GM06990 (cell line): ENCODE measurements at regions not wholly inside any gene's neighbourhood (a gene's known extent, or its start where the extent isn't known, plus 50 kb on each side); places are given as distances from the start of the nearest gene placed in this dataset.

ENCODE experiments used
- DNase-seq: peaks from one replicate; pipeline ENCODE4 v3.0.0-alpha.2; 2011; ENCODE audit not compliant: insufficient read length; ENCODE audit errors: extremely low read depth
- H3K27me3 ChIP-seq: replicated peaks from 2 replicates; pipeline ENCODE4 v1.6.0; 2011; ENCODE audit warnings: low read length; ENCODE audit not compliant: control insufficient read depth, insufficient read depth
- H3K36me3 ChIP-seq: 2 replicates; pipeline ENCODE4 v1.5.1; 2011; ENCODE audit warnings: low read length; ENCODE audit not compliant: control insufficient read depth, insufficient read depth
- H3K4me3 ChIP-seq: replicated peaks from 2 replicates; pipeline ENCODE4 v1.5.1; 2011; ENCODE audit warnings: low read depth, mild to moderate bottlenecking, control low read depth, low read length
- CTCF ChIP-seq: IDR thresholded peaks from 2 replicates; pipeline ENCODE4 v1.5.1; 2011; ENCODE audit warnings: low read length, control low read depth, mild to moderate bottlenecking, inconsistent platforms; ENCODE audit not compliant: insufficient read depth, poor library complexity, severe bottlenecking

- Histone ChIP-seq H3K27me3 (no peaks in the 10 kb centered on the region), H3K4me3 (no peak overlapping the region), H3K36me3 (no peaks in the 10 kb centered on the region)
- no peak for DNase-seq
- TF ChIP-seq CTCF = no peak
Measured at GRCh38 chr7:124514471-124514870, 251.1 kb downstream of the GPR37 start.

- H3K27me3 ChIP-seq = no peaks in the 10 kb centered on the region
- no peak for DNase-seq
- H3K36me3 ChIP-seq = no peaks in the 10 kb centered on the region
- H3K4me3 ChIP-seq = no peak overlapping the region
- TF ChIP-seq CTCF = no peak
Measured at GRCh38 chr7:124497176-124497575, 268.4 kb downstream of the GPR37 start.

- no peak for DNase-seq
- no peaks in the 10 kb centered on the region for H3K27me3 ChIP-seq
- no peak overlapping the region for H3K4me3 ChIP-seq
- no peak for TF ChIP-seq CTCF
- H3K36me3 ChIP-seq = no peaks in the 10 kb centered on the region
Measured at GRCh38 chr7:124489925-124490324, 275.7 kb downstream of the GPR37 start.

GRCh38 chr7:124489082-124489819, 276.3 kb downstream of the GPR37 start:
- Histone ChIP-seq H3K27me3 (no peaks in the 10 kb centered on the region), H3K4me3 (no peak overlapping the region), H3K36me3 (no peaks in the 10 kb centered on the region)
- TF ChIP-seq CTCF = no peak
- DNase-seq = no peak

- no peaks in the 10 kb centered on the region for H3K27me3 ChIP-seq
- no peak for TF ChIP-seq CTCF
Measured at GRCh38 chr7:124482229-124482628, 283.4 kb downstream of the GPR37 start.

More at GRCh38 chr7:124482229-124482628, 283.4 kb downstream of the GPR37 start:
- DNase-seq = no peak
- Histone ChIP-seq H3K4me3 (no peak overlapping the region), H3K36me3 (no peaks in the 10 kb centered on the region)
